H9 (cell line): ENCODE measurements at regions not wholly inside any gene's neighbourhood (a gene's known extent, or its start where the extent isn't known, plus 50 kb on each side); places are given as distances from the start of the nearest gene placed in this dataset.

ENCODE experiments used
- DNase-seq: peaks from one replicate; pipeline ENCODE4 v3.0.0-alpha.2; 2017
- H2AFZ ChIP-seq: one replicate; pipeline ENCODE4 v1.6.1; 2013; ENCODE audit warnings: mild to moderate bottlenecking, low read length, control low read depth, moderate library complexity
- H2AK5ac ChIP-seq: 2 replicates; pipeline ENCODE4 v1.6.1; 2013; ENCODE audit warnings: low read length, control low read depth, mixed read lengths; ENCODE audit not compliant: insufficient read length
- H2BK120ac ChIP-seq: one replicate; pipeline ENCODE4 v1.6.1; 2013; ENCODE audit warnings: low read depth, mild to moderate bottlenecking, low read length, control low read depth, inconsistent platforms; ENCODE audit not compliant: poor library complexity, severe bottlenecking
- H2BK12ac ChIP-seq: 2 replicates; pipeline ENCODE4 v1.6.1; 2013; ENCODE audit warnings: low read length, control low read depth, mixed read lengths, low read depth; ENCODE audit not compliant: insufficient read length
- H2BK15ac ChIP-seq: 2 replicates; pipeline ENCODE4 v1.6.1; 2013; ENCODE audit warnings: low read depth, low read length, control low read depth
- H2BK20ac ChIP-seq: one replicate; pipeline ENCODE4 v1.6.1; 2013; ENCODE audit warnings: low read depth, mild to moderate bottlenecking, low read length, control low read depth, inconsistent platforms; ENCODE audit not compliant: poor library complexity, severe bottlenecking
- H2BK5ac ChIP-seq: 2 replicates; pipeline ENCODE4 v1.6.1; 2013; ENCODE audit warnings: low read length, control low read depth, mixed read lengths; ENCODE audit not compliant: insufficient read length
- H3K14ac ChIP-seq: 2 replicates; pipeline ENCODE4 v1.6.1; 2013; ENCODE audit warnings: low read length, control low read depth; ENCODE audit not compliant: insufficient read depth
- H3K18ac ChIP-seq: 2 replicates; pipeline ENCODE4 v1.6.1; 2013; ENCODE audit warnings: low read depth, mild to moderate bottlenecking, mixed read lengths, low read length, control low read depth; ENCODE audit not compliant: insufficient read length
- H3K23ac ChIP-seq: 2 replicates; pipeline ENCODE4 v1.6.1; 2013; ENCODE audit warnings: low read length, control low read depth, mixed read lengths, low read depth; ENCODE audit not compliant: insufficient read length
- H3K23me2 ChIP-seq: 2 replicates; pipeline ENCODE4 v1.6.1; 2013; ENCODE audit warnings: low read depth, mild to moderate bottlenecking, mixed read lengths, low read length, control low read depth; ENCODE audit not compliant: insufficient read length, poor library complexity, severe bottlenecking
- H3K27ac ChIP-seq: 2 replicates; pipeline ENCODE4 v1.5.1; 2013; ENCODE audit warnings: low read length, control low read depth, mixed read lengths, low read depth; ENCODE audit not compliant: insufficient read length
- H3K27me3 ChIP-seq: 2 replicates; pipeline ENCODE4 v1.6.1; 2013; ENCODE audit warnings: low read length, control low read depth, inconsistent platforms; ENCODE audit not compliant: insufficient read depth
- H3K4ac ChIP-seq: 2 replicates; pipeline ENCODE4 v1.6.1; 2013; ENCODE audit warnings: low read depth, mild to moderate bottlenecking, control low read depth, inconsistent platforms, low read length, moderate library complexity
- H3K4me1 ChIP-seq: 2 replicates; pipeline ENCODE4 v1.6.1; 2013; ENCODE audit warnings: low read length, control low read depth, inconsistent platforms; ENCODE audit not compliant: insufficient read depth
- H3K4me2 ChIP-seq: 2 replicates; pipeline ENCODE4 v1.6.1; 2013; ENCODE audit warnings: low read length, control low read depth, mixed read lengths; ENCODE audit not compliant: insufficient read length, insufficient read depth
- H3K56ac ChIP-seq: 2 replicates; pipeline ENCODE4 v1.6.1; 2013; ENCODE audit warnings: low read depth, mild to moderate bottlenecking, mixed read lengths, low read length, control low read depth; ENCODE audit not compliant: insufficient read length
- H3K79me1 ChIP-seq: 2 replicates; pipeline ENCODE4 v1.6.1; 2013; ENCODE audit warnings: low read depth, mild to moderate bottlenecking, moderate library complexity, low read length, control low read depth, inconsistent platforms; ENCODE audit not compliant: insufficient read depth, poor library complexity, severe bottlenecking
- H3K79me2 ChIP-seq: 2 replicates; pipeline ENCODE4 v1.6.1; 2013; ENCODE audit warnings: low read length, control low read depth, inconsistent platforms; ENCODE audit not compliant: insufficient read depth
- H3K9ac ChIP-seq: 2 replicates; pipeline ENCODE4 v1.6.1; 2013; ENCODE audit warnings: low read length, control low read depth, mixed read lengths; ENCODE audit not compliant: insufficient read length; ENCODE audit errors: extremely low read depth
- H3K9me3 ChIP-seq: one replicate; pipeline ENCODE4 v1.6.1; 2013; ENCODE audit warnings: low read depth, low read length, inconsistent platforms; ENCODE audit not compliant: control insufficient read depth
- H3T11ph ChIP-seq: one replicate; pipeline ENCODE4 v1.6.1; 2013; ENCODE audit warnings: mild to moderate bottlenecking, low read length, control low read depth, inconsistent platforms
- H4K20me1 ChIP-seq: one replicate; pipeline ENCODE4 v1.6.1; 2013; ENCODE audit not compliant: control insufficient read depth, insufficient read length, insufficient read depth
- H4K5ac ChIP-seq: 2 replicates; pipeline ENCODE4 v1.6.1; 2013; ENCODE audit warnings: low read depth, mild to moderate bottlenecking, mixed read lengths, low read length, control low read depth; ENCODE audit not compliant: insufficient read length
- H4K8ac ChIP-seq: replicated peaks from 2 replicates; pipeline ENCODE4 v1.6.1; 2013; ENCODE audit warnings: low read length, control low read depth, mixed read lengths, low read depth; ENCODE audit not compliant: insufficient read length
- H4K91ac ChIP-seq: 2 replicates; pipeline ENCODE4 v1.6.1; 2013; ENCODE audit warnings: low read depth, mild to moderate bottlenecking, moderate library complexity, mixed read lengths, low read length, control low read depth; ENCODE audit not compliant: insufficient read length
- H3K27ac Mint-ChIP-seq, 3 experiments: 2 replicates in 2 of 3; 3 replicates in 1 of 3; pipeline ENCODE4 v1.8.0; 2020 to 2021; ENCODE audit warnings: mixed read lengths in 3 of 3, mild to moderate bottlenecking in 1 of 3, moderate library complexity in 1 of 3
- H3K27me3 Mint-ChIP-seq: 2 replicates; pipeline ENCODE4 v1.8.0; 2021; ENCODE audit warnings: low read depth, mild to moderate bottlenecking, moderate library complexity, mixed read lengths
- H3K36me3 Mint-ChIP-seq, 3 experiments: 2 replicates in 2 of 3; 3 replicates in 1 of 3; pipeline ENCODE4 v1.8.0; 2020 to 2021; ENCODE audit warnings: low read depth in 3 of 3, mixed read lengths in 3 of 3; ENCODE audit not compliant: insufficient read depth in 1 of 3
- H3K4me1 Mint-ChIP-seq, 2 experiments: 2 replicates each; pipeline ENCODE4 v1.8.0; 2020; ENCODE audit warnings: mixed read lengths in 2 of 2
- H3K4me3 Mint-ChIP-seq, 2 experiments: 2 replicates in 1 of 2; 3 replicates in 1 of 2; pipeline ENCODE4 v1.8.0; 2020 to 2021; ENCODE audit warnings: mild to moderate bottlenecking in 2 of 2, mixed read lengths in 2 of 2, moderate library complexity in 1 of 2
- H3K9me3 Mint-ChIP-seq, 2 experiments: 2 replicates in 1 of 2; 3 replicates in 1 of 2; pipeline ENCODE4 v1.8.0; 2020; ENCODE audit warnings: mild to moderate bottlenecking in 2 of 2, mixed read lengths in 2 of 2, moderate library complexity in 1 of 2
- WGBS: extraction: QIAGEN DNeasy Blood & Tissue Kit; methylation state at CpG from one replicate; pipeline ENCODE4 v1.1.7; 2013; ENCODE audit warnings: missing lambda C conversion rate, low lambda C conversion rate, mixed read lengths; ENCODE audit not compliant: insufficient read length; ENCODE audit errors: extremely low coverage; 5-methylcytosine and 5-hydroxymethylcytosine counted together
- TF ChIP-seq, protein P1 (sequence below): fragments of 200-600 bp; sonication (generic); conservative IDR thresholded peaks from 3 replicates; pipeline ENCODE4 v1.8.0; 2021; ENCODE audit warnings: antibody characterized with exemption, mild to moderate bottlenecking

DNA sequence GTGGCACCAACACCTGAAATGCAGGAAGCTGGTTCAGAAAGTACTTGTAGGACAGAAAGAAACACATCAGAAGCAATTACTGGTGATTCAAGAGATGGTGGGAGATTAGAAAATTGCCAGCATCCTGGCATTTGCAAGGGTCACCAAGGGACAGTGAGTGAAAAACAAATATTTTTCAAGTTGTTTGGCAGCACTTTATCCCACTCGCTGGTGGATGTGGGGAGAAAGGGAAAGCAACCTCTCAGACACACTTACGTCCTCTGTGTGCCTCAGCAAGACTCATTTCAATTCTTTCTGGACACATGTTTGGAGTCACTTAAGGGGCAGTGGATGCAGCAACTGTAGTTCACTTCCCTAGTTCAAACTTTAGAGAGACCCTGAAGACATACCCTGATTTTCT is 440.4 kb upstream of the GHITM start:
- Histone ChIP-seq H3K23ac (no peak overlapping the region), H3K27ac (no peak overlapping the region), H4K20me1 (no peaks in the 10 kb centered on the region), H3K56ac (no peak overlapping the region), H3K27me3 (no peaks in the 10 kb centered on the region), H3K14ac (no peak overlapping the region), H3T11ph (no peak overlapping the region), H4K91ac (no peak overlapping the region), H3K9ac (no peak overlapping the region), H2BK5ac (no peak overlapping the region), H4K5ac (no peak overlapping the region), H3K18ac (no peak overlapping the region), H2BK12ac (no peak overlapping the region), H3K23me2 (no peaks in the 10 kb centered on the region), H3K4ac (no peak overlapping the region), H3K79me2 (no peaks in the 10 kb centered on the region), H2AK5ac (no peak overlapping the region), H2BK120ac (no peak overlapping the region), H3K4me1 (no peaks in the 10 kb centered on the region), H2BK15ac (no peak overlapping the region), H3K9me3 (no peaks in the 10 kb centered on the region), H2BK20ac (no peak overlapping the region), H2AFZ (no peak overlapping the region), H4K8ac (no peak overlapping the region), H3K4me2 (no peak overlapping the region), H3K79me1 (no peaks in the 10 kb centered on the region)
- Mint-ChIP-seq H3K36me3 (no peaks in the 10 kb centered on the region), H3K27ac (no peak overlapping the region), H3K4me3 (no peak overlapping the region), H3K27me3 (no peaks in the 10 kb centered on the region), H3K9me3 (peaks cover 0 to 4% of the 10 kb centered on the region in 2 experiments; a peak in 2 of 5 replicates), H3K4me1 (peaks cover 9 to 12% of the 10 kb centered on the region in 2 experiments)
- TF ChIP-seq, protein P1, sequence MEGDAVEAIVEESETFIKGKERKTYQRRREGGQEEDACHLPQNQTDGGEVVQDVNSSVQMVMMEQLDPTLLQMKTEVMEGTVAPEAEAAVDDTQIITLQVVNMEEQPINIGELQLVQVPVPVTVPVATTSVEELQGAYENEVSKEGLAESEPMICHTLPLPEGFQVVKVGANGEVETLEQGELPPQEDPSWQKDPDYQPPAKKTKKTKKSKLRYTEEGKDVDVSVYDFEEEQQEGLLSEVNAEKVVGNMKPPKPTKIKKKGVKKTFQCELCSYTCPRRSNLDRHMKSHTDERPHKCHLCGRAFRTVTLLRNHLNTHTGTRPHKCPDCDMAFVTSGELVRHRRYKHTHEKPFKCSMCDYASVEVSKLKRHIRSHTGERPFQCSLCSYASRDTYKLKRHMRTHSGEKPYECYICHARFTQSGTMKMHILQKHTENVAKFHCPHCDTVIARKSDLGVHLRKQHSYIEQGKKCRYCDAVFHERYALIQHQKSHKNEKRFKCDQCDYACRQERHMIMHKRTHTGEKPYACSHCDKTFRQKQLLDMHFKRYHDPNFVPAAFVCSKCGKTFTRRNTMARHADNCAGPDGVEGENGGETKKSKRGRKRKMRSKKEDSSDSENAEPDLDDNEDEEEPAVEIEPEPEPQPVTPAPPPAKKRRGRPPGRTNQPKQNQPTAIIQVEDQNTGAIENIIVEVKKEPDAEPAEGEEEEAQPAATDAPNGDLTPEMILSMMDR, result no peak
- no peak for DNase-seq
- WGBS, result no CpG with 5 or more reads among the region's 2 CpGs
